ENCODE measurements at regions not wholly inside any gene's neighbourhood (a gene's known extent, or its start where the extent isn't known, plus 50 kb on each side); places are given as distances from the start of the nearest gene placed in this dataset.

DNA sequence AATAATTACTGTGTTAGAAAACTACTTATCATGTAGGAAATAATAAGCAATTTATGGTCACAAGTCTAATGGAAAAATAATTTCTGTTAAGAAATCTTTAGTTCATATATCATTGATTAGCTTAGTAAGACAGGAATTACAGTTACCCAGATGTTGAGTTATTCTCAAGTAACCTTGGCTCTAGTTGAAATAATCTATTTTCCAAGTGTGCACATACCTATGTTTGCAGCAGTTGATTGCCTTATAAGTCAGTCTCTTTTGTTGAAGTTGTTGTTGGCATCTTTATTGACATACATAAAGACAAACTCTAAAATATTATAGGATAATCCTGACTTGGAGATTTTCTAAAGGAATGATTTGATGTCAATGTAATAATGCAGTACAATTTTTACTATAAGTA lies 511.4 kb upstream of the KLF12 start:
- Histone ChIP-seq H3K9me3 (no peaks in the 10 kb centered on the region), H3K27ac (no peak overlapping the region), H3K36me3 (no peaks in the 10 kb centered on the region), H3K4me3 (no peak overlapping the region), H3K4me1 (ENCODE audit: insufficient read depth) (peaks cover 2% of the 10 kb centered on the region), H3K27me3 (no peaks in the 10 kb centered on the region)
- no peak for TF ChIP-seq EP300 (IDR thresholded peaks at IDR 0.05)
- TF ChIP-seq, protein P1, sequence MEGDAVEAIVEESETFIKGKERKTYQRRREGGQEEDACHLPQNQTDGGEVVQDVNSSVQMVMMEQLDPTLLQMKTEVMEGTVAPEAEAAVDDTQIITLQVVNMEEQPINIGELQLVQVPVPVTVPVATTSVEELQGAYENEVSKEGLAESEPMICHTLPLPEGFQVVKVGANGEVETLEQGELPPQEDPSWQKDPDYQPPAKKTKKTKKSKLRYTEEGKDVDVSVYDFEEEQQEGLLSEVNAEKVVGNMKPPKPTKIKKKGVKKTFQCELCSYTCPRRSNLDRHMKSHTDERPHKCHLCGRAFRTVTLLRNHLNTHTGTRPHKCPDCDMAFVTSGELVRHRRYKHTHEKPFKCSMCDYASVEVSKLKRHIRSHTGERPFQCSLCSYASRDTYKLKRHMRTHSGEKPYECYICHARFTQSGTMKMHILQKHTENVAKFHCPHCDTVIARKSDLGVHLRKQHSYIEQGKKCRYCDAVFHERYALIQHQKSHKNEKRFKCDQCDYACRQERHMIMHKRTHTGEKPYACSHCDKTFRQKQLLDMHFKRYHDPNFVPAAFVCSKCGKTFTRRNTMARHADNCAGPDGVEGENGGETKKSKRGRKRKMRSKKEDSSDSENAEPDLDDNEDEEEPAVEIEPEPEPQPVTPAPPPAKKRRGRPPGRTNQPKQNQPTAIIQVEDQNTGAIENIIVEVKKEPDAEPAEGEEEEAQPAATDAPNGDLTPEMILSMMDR (IDR thresholded peaks at IDR 0.05), result no peak
- no peak for TF ChIP-seq POLR2A (IDR thresholded peaks at IDR 0.05)
- intact Hi-C loops (cut with DNase I), result no loop called here
- no peak for DNase-seq

DNA sequence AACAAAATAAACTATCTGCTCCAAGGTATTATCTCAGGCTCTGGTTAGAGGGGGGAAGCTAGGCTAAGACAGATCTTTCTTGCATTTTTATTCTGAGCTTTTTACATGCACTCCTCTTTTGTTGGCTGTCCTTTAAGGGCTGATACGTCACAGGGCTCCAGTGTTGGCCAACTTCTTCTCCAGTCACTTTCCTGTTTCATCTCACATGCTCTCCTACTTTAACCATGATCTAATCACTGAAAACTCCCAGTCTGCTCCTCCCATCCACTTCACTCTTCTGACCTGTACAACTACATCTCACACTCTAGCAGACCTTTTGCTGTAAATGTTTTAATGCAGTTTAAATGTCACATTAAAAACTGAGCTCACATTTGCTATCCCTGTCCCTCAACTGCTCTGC lies 510.0 kb upstream of the KLF12 start:
- intact Hi-C loops (cut with DNase I), result no loop called here
- no peak overlapping the region for H3K4me3 ChIP-seq
- WGBS, 3 donors, result 52 to 85% (median 73%) methylated on average over 1 of the region's 1 CpG
- H3K4me1 ChIP-seq (ENCODE audit: insufficient read depth), result peaks cover 2% of the 10 kb centered on the region
- no peaks in the 10 kb centered on the region for H3K9me3 ChIP-seq
- no peaks in the 10 kb centered on the region for H3K36me3 ChIP-seq
- TF ChIP-seq POLR2A (IDR thresholded peaks at IDR 0.05), result no peak
- no peak for TF ChIP-seq EP300 (IDR thresholded peaks at IDR 0.05)
- TF ChIP-seq, protein P1 (IDR thresholded peaks at IDR 0.05), result no peak
- DNase-seq, result no peak
- H3K27me3 ChIP-seq, result no peaks in the 10 kb centered on the region
- H3K27ac ChIP-seq, result no peak overlapping the region

DNA sequence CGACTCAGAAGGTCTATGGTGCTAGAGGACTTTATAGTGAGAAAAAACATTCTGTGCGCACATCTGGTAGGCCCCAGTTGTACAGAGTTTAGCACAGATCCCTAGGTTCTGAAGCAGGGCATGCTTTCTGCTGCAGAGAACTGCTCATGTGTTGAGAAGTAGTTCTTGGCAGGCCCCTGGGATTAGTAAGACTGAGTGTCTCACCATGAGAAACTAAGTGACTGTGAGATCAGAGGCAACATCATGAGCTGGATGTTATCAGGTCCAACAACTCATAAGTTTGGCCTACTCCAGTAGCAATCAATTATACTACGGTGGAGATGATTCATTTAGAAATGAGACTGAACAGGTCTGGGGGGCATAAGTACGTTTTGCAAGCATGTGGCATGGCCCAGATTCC lies 507.4 kb upstream of the KLF12 start:
- TF ChIP-seq POLR2A (IDR thresholded peaks at IDR 0.05) (no peak), EP300 (IDR thresholded peaks at IDR 0.05) (no peak)
- TF ChIP-seq, protein P1 (IDR thresholded peaks at IDR 0.05), result no peak
- H3K27me3 ChIP-seq, result no peaks in the 10 kb centered on the region
- H3K4me3 ChIP-seq, result no peak overlapping the region
- WGBS, 3 donors, result 86 to 90% (median 89%) methylated on average over 4 of the region's 4 CpGs
- intact Hi-C loops (cut with DNase I), result no loop called here
- H3K36me3 ChIP-seq, result no peaks in the 10 kb centered on the region
- H3K4me1 ChIP-seq (ENCODE audit: insufficient read depth), result peaks cover 2% of the 10 kb centered on the region
- no peaks in the 10 kb centered on the region for H3K9me3 ChIP-seq
- DNase-seq, result no peak
- H3K27ac ChIP-seq, result no peak overlapping the region

DNA sequence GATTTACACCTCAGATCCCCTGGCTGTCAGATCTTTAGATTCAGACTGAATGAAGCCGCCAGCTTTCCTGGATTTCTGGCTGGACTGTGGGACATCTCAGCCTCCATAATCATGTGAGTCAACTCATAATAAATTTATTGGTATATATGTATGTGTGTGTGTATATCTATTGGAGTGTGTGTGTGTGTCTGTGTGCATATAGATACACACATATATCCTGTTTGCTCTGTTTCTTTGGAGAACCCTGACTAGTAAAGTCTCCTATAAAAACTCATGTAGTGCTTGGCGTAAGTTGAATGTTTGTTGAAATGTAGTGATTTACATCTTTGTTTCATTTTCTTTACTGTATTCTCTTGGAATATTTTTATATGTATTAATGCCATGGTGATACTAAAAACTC lies 499.5 kb upstream of the KLF12 start:
- intact Hi-C loops (cut with DNase I), result no loop called here
- Histone ChIP-seq H3K4me1 (ENCODE audit: insufficient read depth) (no peaks in the 10 kb centered on the region), H3K4me3 (no peak overlapping the region), H3K27me3 (no peaks in the 10 kb centered on the region), H3K36me3 (no peaks in the 10 kb centered on the region), H3K9me3 (no peaks in the 10 kb centered on the region), H3K27ac (no peak overlapping the region)
- DNase-seq, result no peak
- WGBS, 3 donors, result 95 to 100% (median 96%) methylated on average over 2 of the region's 2 CpGs
- TF ChIP-seq EP300 (IDR thresholded peaks at IDR 0.05) (no peak), POLR2A (IDR thresholded peaks at IDR 0.05) (no peak)
- TF ChIP-seq, protein P1 (IDR thresholded peaks at IDR 0.05), result no peak

DNA sequence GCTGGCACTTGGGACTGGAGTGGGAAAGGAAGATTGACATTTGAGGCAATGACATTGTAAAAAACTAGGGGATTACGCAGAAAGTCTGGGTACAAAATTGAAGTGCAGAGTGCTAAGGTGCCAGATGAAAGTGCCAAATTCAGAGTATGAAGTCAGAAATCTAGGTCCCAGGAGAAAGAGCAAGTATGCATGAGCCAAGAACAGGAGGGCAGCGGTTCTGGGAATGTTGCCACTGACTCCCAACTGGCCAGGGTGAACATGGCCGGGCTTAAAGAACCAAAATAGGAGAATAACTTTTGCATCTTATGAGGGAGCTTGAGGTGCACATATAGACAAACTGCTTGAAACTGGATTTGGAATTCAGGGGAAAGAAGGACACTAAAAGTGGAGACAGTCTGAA lies 495.8 kb upstream of the KLF12 start:
- H3K27ac ChIP-seq, result no peak overlapping the region
- TF ChIP-seq POLR2A (IDR thresholded peaks at IDR 0.05), result no peak
- TF ChIP-seq, protein P1 (IDR thresholded peaks at IDR 0.05), result no peak
- TF ChIP-seq EP300 (IDR thresholded peaks at IDR 0.05), result no peak
- H3K36me3 ChIP-seq, result no peaks in the 10 kb centered on the region
- H3K4me1 ChIP-seq (ENCODE audit: insufficient read depth), result no peaks in the 10 kb centered on the region
- no peak overlapping the region for H3K4me3 ChIP-seq
- WGBS, 3 donors, result 61 to 82% (median 69%) methylated on average over 3 of the region's 3 CpGs
- intact Hi-C loops (cut with DNase I), result no loop called here
- H3K9me3 ChIP-seq, result no peaks in the 10 kb centered on the region
- no peak for DNase-seq
- H3K27me3 ChIP-seq, result no peaks in the 10 kb centered on the region

All from ovary (tissue), 7 donors.